ENCODE measurements at regions not wholly inside any gene's neighbourhood (a gene's known extent, or its start where the extent isn't known, plus 50 kb on each side); places are given as distances from the start of the nearest gene placed in this dataset.

DNA sequence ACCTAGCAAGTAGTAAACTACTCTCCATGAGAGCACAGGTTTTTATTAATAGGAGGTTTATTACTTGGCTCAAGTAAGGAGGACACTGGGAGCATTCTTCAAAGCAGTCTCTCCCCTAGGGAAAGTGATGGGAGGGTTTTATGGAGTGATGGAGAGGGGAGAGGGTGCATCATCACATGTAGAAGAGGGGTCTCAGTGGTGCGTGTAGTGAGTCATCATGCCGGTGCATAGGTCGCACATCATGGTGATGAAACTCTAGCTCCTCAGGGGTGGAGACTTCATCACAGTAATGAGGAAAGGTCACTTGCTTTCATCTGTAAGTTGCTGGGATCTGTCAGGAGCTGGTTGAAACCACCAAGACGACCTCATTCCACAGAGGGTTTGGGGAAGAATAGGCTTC is 210.8 kb upstream of the UBL3 start:
- TF ChIP-seq POLR2A (IDR thresholded peaks at IDR 0.05; ENCODE audit: low read depth, low read length) (no peak), EZH2 (IDR thresholded peaks at IDR 0.05; ENCODE audit: borderline replicate concordance, low read depth, low read length, severe bottlenecking) (no peak), MYC (IDR thresholded peaks at IDR 0.05; ENCODE audit: low read depth, low read length) (no peak), POLR2AphosphoS5 (IDR thresholded peaks at IDR 0.05; ENCODE audit: insufficient read depth, low read depth, low read length) (no peak)
- TF ChIP-seq, protein P1, sequence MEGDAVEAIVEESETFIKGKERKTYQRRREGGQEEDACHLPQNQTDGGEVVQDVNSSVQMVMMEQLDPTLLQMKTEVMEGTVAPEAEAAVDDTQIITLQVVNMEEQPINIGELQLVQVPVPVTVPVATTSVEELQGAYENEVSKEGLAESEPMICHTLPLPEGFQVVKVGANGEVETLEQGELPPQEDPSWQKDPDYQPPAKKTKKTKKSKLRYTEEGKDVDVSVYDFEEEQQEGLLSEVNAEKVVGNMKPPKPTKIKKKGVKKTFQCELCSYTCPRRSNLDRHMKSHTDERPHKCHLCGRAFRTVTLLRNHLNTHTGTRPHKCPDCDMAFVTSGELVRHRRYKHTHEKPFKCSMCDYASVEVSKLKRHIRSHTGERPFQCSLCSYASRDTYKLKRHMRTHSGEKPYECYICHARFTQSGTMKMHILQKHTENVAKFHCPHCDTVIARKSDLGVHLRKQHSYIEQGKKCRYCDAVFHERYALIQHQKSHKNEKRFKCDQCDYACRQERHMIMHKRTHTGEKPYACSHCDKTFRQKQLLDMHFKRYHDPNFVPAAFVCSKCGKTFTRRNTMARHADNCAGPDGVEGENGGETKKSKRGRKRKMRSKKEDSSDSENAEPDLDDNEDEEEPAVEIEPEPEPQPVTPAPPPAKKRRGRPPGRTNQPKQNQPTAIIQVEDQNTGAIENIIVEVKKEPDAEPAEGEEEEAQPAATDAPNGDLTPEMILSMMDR (IDR thresholded peaks at IDR 0.05; ENCODE audit: extremely low read depth in 1 of 2, insufficient read depth in 1 of 2, low read depth in 1 of 2, low read length in 2 of 2): no peak
